ENCODE measurements at regions not wholly inside any gene's neighbourhood (a gene's known extent, or its start where the extent isn't known, plus 50 kb on each side); places are given as distances from the start of the nearest gene placed in this dataset.

DNA sequence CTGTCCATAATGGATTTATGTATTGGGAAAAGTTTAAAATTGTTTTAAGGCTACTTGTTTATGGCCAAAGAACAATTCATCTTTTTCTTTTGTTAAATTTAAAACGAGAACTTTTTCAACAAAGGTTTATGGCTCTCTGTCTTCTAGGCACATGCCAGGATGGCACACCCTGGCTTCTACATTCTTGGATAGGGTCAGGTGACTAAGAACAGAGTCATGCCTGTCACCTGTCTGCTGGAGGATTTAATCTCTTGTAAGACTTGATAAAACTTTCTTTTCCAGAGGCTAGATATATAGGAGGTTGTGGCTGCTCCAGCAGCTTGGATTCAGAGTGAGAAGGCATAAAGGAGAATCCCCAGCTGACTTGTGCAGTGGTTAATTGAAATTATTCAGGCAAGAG, 915.4 kb downstream of the GATA3 start:
- no peak for DNase-seq (ENCODE audit: low read depth)

GRCh38 chr10:8975535-8975934, 921.0 kb downstream of the GATA3 start:
- no peak for DNase-seq (ENCODE audit: low read depth)

DNA sequence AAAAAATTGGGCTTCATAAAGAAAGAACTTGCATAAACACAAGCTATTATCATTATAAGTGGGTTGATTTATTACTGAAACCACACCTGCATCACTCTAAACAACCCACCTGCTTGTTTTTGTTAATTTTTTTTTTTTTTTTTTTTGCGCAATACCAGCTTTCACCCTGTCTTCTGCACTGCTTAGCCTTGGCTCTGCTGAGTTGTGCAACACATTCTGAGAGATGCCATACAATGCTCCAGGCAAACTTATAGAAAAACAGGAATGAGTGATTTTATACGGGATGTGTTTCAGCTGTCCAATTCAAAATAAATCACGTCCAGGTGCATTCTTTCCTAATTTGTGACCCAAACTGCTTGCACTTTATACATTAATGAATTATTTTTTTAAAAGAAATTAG, 923.6 kb downstream of the GATA3 start:
- DNase-seq (ENCODE audit: low read depth) = no peak

DNA sequence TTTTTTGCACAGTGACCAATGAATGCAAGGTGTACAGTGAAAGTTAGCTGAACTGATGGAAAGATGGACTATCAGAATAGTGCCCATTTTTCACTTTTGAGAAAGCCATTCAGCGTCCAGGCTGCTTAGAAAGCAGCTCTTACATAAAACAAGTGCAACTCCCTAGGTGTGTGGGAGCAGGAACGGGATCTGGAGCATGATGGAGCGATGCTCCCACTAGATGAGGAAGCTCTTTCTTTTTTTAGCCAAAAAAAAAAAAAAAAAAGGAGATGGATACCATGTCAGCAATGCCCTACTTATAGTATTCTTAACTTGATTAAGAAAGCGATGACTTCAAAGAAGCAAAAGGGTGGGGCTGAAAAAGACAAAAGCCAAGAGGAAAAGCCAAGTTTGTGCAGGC, 925.5 kb downstream of the GATA3 start:
- DNase-seq (ENCODE audit: low read depth) = no peak

DNA sequence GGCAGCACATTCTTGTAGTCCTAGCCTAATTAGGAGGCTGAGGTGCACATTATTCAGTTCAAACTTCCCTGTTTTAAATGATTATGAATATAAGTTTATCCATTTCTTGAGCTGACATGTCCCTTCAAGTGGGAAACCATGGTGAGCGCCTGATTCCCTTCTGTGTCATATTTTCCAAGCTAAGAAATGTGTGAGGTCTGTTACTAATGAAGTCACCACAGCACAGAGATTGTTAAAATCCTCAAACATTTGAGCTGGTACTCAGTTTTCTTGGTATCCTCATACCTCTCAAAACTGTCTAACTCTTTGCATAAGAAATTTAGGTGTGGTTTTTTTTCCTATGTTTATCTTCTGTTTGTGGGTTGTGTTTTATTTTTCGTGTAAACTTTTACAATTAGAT, 926.8 kb downstream of the GATA3 start:
- no peak for DNase-seq (ENCODE audit: low read depth)

GRCh38 chr10:8985651-8986050, 931.2 kb downstream of the GATA3 start:
- no peak for DNase-seq (ENCODE audit: low read depth)

DNA sequence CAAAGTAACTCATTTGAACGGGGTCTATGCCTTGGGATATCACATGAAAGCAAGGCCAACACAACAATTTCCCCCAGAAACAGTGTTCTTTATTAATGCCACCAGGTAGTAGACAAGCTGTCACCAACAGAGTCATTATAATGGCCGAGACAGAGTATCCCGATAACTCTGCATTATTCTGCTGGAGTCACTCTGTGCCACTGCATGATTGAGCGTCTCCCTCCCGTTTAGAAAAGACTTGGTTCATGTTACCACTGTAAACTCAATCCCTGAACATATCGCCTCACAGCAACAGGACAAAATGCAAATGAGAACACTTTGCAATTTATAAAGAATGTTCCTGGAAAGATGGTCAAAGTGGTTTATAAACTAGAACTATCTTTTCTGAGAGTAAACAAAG, 932.5 kb downstream of the GATA3 start:
- no peak for DNase-seq (ENCODE audit: low read depth)

DNA sequence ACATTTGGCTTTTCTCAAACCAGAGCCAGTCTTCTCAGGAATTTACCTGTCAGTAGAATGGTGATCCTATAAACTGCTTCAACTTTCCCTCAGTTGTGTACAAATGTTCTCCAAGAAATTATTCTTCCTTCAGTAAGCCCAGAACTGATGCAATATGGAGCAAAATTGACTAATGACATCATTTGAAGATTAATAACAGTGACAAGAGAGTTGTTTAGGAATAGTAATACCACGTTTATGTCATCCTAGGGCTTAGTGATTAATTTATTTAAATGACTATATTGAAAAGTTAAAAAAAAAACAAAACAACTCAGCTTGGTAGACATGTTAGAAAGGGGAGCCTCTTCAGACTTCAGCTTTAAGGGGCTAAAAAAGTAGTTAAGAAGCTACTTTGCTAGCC, 933.2 kb downstream of the GATA3 start:
- no peak for DNase-seq (ENCODE audit: low read depth)

DNA sequence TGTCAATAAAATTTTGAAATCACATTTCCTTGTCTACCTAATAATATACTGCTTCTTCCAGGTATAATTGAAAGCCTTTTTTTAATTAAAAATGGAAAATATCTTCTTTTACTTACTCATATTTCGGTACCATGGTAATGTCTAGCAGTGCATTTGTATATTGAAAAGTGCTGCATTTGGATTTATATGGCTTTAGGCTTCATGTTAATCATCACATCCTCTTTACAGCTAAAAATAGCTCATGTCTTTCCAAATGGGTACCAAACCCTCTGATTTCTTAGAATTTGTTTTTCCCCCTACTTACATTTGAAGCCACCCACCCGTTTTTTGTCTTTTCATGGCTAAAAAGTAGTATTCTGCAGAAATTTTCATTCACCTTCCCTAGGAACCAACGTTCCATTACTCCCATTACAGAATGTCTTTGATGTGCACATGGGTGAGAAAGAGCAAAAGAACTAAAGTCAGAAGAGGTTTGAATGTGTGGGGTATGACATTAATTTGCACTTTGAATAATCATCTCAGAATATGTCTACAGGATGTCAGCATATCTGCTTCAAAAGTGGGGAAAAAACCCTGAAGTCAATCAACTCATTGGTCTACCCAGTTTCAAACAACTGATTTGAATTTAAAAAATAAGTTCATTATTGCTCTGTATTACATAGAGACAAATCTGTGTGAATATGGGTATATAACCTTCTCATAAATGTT, 935.9 kb downstream of the GATA3 start:
- no peak for DNase-seq (ENCODE audit: low read depth)

- DNase-seq (ENCODE audit: low read depth) = no peak
These were observed 937.5 kb downstream of the GATA3 start for GRCh38 chr10:8992009-8992408.

- no peak for DNase-seq (ENCODE audit: low read depth)
These were observed 939.4 kb downstream of the GATA3 start for GRCh38 chr10:8993864-8994263.

- DNase-seq (ENCODE audit: low read depth) = no peak
These were observed 944.3 kb downstream of the GATA3 start for GRCh38 chr10:8998751-8999150.

- DNase-seq (ENCODE audit: low read depth) = no peak
These were observed 948.6 kb downstream of the GATA3 start for GRCh38 chr10:9003122-9003521.

GRCh38 chr10:9004736-9005135, 950.2 kb downstream of the GATA3 start:
- DNase-seq (ENCODE audit: low read depth) = no peak

- no peak for DNase-seq (ENCODE audit: low read depth)
These were observed 955.0 kb downstream of the GATA3 start for GRCh38 chr10:9009505-9009904.

- no peak for DNase-seq (ENCODE audit: low read depth)
These were observed 955.6 kb downstream of the GATA3 start for GRCh38 chr10:9010093-9010492.

DNA sequence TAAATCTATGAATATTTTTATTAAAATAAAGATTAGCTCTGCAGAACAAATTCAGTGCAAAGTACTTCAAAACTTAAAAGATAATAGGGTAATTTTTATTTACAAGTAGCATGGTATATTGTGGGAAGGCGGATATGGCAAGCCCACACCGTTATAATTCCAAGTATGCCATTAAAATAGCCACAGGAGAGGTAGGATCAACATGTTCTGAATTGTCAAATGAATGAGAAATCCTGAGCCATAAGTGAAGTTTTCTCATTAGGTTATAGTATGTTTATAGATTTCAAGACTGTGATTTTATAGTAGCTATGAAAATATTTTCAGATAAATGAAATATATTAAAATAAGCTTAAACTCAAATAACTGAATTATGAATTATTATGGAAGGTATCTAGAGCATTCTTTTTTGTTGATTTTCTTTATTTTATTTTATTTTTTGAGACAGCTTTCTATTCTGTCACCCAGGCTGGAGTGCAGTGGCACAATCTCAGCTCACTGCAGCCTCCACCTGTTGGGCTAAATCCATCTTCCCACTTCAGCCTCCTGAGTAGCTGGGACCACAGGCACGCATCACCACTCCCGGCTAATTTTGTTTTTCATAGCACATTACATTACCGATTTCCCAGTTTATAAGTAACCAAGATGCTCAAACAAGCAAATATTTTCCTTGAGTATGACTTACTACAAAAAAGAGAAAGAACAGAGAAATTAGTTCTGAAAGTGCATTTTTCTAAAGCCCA, 956.6 kb downstream of the GATA3 start:
- no peak for DNase-seq (ENCODE audit: low read depth)

DNA sequence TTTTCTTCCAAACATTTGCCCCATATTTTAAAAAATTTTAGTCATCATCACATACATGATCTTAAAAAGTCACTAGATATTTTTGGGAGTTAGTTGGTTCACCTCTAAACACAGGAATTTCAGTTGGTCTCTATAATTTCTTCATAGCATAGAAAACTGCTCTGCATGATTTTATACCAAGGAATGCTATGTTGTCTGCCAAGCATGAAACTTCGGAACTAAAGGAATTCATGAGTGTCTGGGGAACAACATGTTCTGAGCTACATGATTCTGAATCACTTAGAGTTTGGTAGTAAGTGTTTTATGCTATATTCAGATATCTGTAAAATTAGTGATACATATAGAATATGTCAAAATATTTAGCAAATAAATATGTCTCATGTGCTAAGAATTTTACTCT, 957.8 kb downstream of the GATA3 start:
- DNase-seq (ENCODE audit: low read depth) = no peak

- DNase-seq (ENCODE audit: low read depth) = no peak
These were observed 960.5 kb downstream of the GATA3 start for GRCh38 chr10:9015005-9015404.

DNA sequence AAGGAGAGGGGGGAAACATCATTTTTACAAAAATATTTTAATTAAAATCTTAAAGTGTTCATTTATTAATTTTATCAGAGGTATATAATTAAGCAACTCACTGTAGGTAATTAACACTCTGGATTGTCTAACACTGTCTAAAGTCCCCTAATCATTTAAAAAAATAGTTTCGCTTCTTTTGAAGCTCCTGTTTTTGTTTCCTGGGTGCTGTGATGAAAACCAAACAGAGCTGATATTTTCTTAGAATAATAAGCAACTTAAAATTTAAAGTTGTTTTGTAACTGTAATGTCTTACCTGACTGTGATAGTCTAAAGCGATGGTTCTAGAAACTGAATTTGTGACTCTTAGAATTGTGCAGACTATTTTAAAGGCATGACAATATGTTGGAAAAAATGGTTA, 961.0 kb downstream of the GATA3 start:
- no peak for DNase-seq (ENCODE audit: low read depth)

DNA sequence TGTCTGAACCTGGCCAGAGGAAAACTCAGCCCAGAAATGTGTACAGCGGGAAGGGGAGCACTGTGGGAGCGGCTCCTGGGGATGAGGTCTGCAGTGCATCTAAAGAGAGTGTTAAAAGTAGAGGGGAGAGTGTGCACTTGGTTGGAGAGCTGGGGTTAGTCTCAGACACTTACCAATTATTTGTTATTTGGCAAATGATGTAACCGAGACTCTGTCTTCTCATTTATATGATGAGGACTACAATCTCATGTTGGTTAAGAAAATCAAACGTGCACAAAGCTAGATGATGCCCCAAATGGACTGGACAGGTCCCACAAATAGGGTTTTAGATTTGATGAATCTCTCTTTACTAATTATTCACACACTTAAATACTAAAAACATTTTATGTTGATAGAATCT, 962.4 kb downstream of the GATA3 start:
- no peak for DNase-seq (ENCODE audit: low read depth)

DNA sequence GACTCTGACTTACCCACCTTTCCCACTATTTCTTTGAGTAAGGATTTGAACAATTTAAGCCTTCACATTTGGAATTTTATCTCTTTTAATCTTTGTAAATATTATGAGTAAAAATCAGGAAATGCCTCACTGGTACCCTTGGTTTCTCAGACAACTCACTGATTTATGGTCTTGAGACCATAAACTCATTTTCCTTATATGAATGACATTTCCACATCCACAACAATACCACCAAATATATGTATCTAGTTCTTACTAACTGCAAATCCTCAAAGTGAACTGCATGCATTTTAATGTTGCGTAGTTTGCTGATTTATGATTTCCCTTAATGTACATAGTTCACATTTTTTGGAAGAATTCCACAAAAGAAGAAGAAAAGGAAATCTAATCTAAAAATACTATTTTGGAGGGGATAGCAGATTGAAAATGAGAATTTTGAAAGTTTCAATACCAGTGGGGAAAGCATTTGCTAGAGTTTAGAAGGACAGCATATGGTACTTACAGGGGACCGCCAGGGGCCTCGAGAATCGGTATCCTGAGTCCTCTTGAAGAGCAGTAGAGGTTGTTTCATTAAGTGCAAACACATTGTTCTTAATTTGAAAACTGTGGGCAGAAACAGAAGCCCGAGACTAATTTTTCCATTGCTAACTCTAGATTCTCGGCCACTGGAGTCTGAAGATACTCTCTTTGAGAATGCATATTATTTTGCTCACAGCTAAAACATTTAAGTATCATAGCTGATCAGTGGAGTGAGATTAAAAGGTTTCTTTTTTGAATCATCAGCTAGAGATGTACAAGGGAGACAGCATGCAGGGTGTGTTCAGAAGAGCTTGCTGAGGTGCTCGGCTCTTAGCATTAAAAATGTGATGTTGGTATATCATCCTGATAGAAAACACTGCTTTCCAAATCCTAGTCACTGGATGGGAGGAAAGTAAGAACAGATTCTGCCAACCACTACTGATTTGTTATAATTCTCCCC, 964.0 kb downstream of the GATA3 start:
- DNase-seq (ENCODE audit: low read depth) = no peak
